ENCODE measurements at regions not wholly inside any gene's neighbourhood (a gene's known extent, or its start where the extent isn't known, plus 50 kb on each side); places are given as distances from the start of the nearest gene placed in this dataset.

- no peak overlapping the region for H3K27ac Mint-ChIP-seq
- H3K4me1 Mint-ChIP-seq: peaks cover 5% of the 10 kb centered on the region
- H3K4me3 Mint-ChIP-seq: no peak overlapping the region
- no peak for DNase-seq (ENCODE audit: low spot score)
- no peak for ATAC-seq
- no peaks in the 10 kb centered on the region; the same call in 1 of the 2 replicates for H3K27me3 Mint-ChIP-seq (ENCODE audit: low read depth)
- POLR2A ChIA-PET: no interaction called here
- TF ChIP-seq AFF4 (CRISPR knock-in tag; IDR thresholded peaks at IDR 0.05; ENCODE audit: borderline replicate concordance) (no peak), RELA (CRISPR knock-in tag; IDR thresholded peaks at IDR 0.05; ENCODE audit: borderline replicate concordance) (no peak), NR1H2 (CRISPR knock-in tag; IDR thresholded peaks at IDR 0.05) (no peak), MLX (CRISPR knock-in tag; IDR thresholded peaks at IDR 0.05) (no peak), NFATC4 (CRISPR knock-in tag; IDR thresholded peaks at IDR 0.05) (no peak), TCF7 (CRISPR knock-in tag; IDR thresholded peaks at IDR 0.05; ENCODE audit: low read depth) (no peak), ZNF263 (CRISPR knock-in tag; IDR thresholded peaks at IDR 0.05; ENCODE audit: low read depth) (no peak), ZNF317 (CRISPR knock-in tag; IDR thresholded peaks at IDR 0.05; ENCODE audit: borderline replicate concordance, low read depth) (no peak), E2F4 (CRISPR knock-in tag; IDR thresholded peaks at IDR 0.05; ENCODE audit: borderline replicate concordance, low read depth) (no peak), FOXP4 (CRISPR knock-in tag; IDR thresholded peaks at IDR 0.05) (no peak), ATF1 (CRISPR knock-in tag; IDR thresholded peaks at IDR 0.05) (no peak), E2F1 (CRISPR knock-in tag; IDR thresholded peaks at IDR 0.05) (no peak), IRF2 (CRISPR knock-in tag; IDR thresholded peaks at IDR 0.05; ENCODE audit: borderline replicate concordance, low read depth) (no peak), CTCF (IDR thresholded peaks at IDR 0.05) (no peak), CBFB (CRISPR knock-in tag; IDR thresholded peaks at IDR 0.05; ENCODE audit: low read depth) (no peak), RORB (CRISPR knock-in tag; IDR thresholded peaks at IDR 0.05) (no peak)
- TF ChIP-seq, protein P1, sequence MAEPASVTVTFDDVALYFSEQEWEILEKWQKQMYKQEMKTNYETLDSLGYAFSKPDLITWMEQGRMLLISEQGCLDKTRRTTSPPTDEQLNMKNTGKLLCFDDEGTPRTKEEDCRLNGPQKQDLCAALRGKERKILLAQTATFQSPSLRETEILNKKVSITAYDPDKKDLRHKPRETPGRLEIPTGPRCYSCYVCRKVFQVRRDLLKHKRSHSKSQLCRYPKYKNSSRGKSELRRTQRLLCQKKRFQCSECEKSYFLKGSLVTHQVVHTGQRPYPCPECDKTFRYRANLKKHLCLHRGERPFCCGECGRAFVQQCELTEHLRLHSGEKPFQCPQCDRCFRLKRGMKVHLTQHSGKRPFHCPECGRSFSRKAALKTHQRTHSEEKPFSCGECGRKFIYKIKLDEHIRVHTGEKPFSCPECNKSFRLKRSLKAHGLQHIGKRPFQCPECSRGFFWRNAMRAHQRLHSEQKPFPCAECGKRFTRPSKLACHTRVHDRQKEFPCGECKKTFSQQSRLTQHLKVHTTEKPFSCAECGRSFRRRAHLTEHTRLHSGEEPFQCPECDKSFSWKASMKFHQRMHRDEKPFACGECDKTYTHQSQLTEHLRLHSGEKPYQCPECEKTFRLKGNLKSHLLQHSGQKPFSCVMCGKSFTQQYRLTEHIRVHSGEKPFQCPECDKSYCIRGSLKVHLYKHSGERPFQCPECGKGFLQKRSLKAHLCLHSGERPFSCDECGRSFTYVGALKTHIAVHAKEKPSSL (CRISPR knock-in tag; conservative IDR thresholded peaks at IDR 0.05): no peak
- H3K36me3 Mint-ChIP-seq: no peaks in the 10 kb centered on the region
- 0 out of 2 replicates have a peak, but pooled peaks cover 7% of the 10 kb centered on the region for H3K9me3 Mint-ChIP-seq
- CTCF ChIA-PET: no interaction called here
Observed at GRCh38 chr3:177322881-177323280, 125.6 kb upstream of the TBL1XR1 start.
